Activated T-cell treated with anti-CD3 and anti-CD28 coated beads, Interleukin-2, amount 50 U/mL, for 4 hours (primary cell): ENCODE measurements at regions not wholly inside any gene's neighbourhood (a gene's known extent, or its start where the extent isn't known, plus 50 kb on each side); places are given as distances from the start of the nearest gene placed in this dataset.
"Not testable (repeated sequence)": the region's sequence is repeated elsewhere in the genome, so short reads cannot be mapped to it uniquely, and the experiment has no call there.

ENCODE experiments used
- ATAC-seq, 2 donors: fragments of 200-7000 bp; cut with Tn5 transposase; one replicate each; pipeline ENCODE4 v1.10.0; 2021
- DNase-seq: peaks from one replicate; pipeline ENCODE4 v3.0.0-alpha.2; 2020
- H3K27me3 Mint-ChIP-seq: one replicate; pipeline ENCODE4 v1.8.0; 2021; ENCODE audit warnings: low read depth, mixed read lengths
- H3K36me3 Mint-ChIP-seq: one replicate; pipeline ENCODE4 v1.8.0; 2022; ENCODE audit warnings: mixed read lengths; ENCODE audit not compliant: insufficient read depth
- H3K4me1 Mint-ChIP-seq: one replicate; pipeline ENCODE4 v1.8.0; 2021; ENCODE audit warnings: low read depth, mixed read lengths
- H3K4me3 Mint-ChIP-seq: one replicate; pipeline ENCODE4 v1.8.0; 2021; ENCODE audit warnings: mild to moderate bottlenecking, moderate library complexity, mixed read lengths
- H3K9me3 Mint-ChIP-seq: one replicate; pipeline ENCODE4 v1.8.0; 2021; ENCODE audit warnings: mixed read lengths

GRCh38 chr4:99763635-99764101 is 53.0 kb upstream of the DAPP1 start:
- no peak overlapping the region for H3K4me3 Mint-ChIP-seq
- H3K27me3 Mint-ChIP-seq = no peaks in the 10 kb centered on the region
- H3K9me3 Mint-ChIP-seq = no peaks in the 10 kb centered on the region
- DNase-seq (no peak), ATAC-seq (peak; percentile 83 to 85)
- H3K36me3 Mint-ChIP-seq = no peaks in the 10 kb centered on the region
- peaks cover 20% of the 10 kb centered on the region for H3K4me1 Mint-ChIP-seq

GRCh38 chr4:99762728-99763127 is 53.9 kb upstream of the DAPP1 start:
- peaks cover 20% of the 10 kb centered on the region for H3K4me1 Mint-ChIP-seq
- ATAC-seq (no peak), DNase-seq (no peak)
- no peaks in the 10 kb centered on the region for H3K27me3 Mint-ChIP-seq
- H3K36me3 Mint-ChIP-seq = no peaks in the 10 kb centered on the region
- H3K4me3 Mint-ChIP-seq = no peak overlapping the region
- H3K9me3 Mint-ChIP-seq = no peaks in the 10 kb centered on the region

GRCh38 chr4:99759988-99760387 is 56.6 kb upstream of the DAPP1 start:
- ATAC-seq (peak; percentile 50 to 62), DNase-seq (no peak)
- H3K36me3 Mint-ChIP-seq = no peaks in the 10 kb centered on the region
- H3K4me3 Mint-ChIP-seq = no peak overlapping the region
- H3K4me1 Mint-ChIP-seq = peaks cover 29% of the 10 kb centered on the region
- no peaks in the 10 kb centered on the region for H3K9me3 Mint-ChIP-seq
- peaks cover 2% of the 10 kb centered on the region for H3K27me3 Mint-ChIP-seq

- DNase-seq = no peak
- peaks cover 2% of the 10 kb centered on the region for H3K27me3 Mint-ChIP-seq
- no peak overlapping the region for H3K4me3 Mint-ChIP-seq
- no peaks in the 10 kb centered on the region for H3K9me3 Mint-ChIP-seq
- ATAC-seq = no peak
- H3K4me1 Mint-ChIP-seq = peaks cover 29% of the 10 kb centered on the region
- no peaks in the 10 kb centered on the region for H3K36me3 Mint-ChIP-seq
These were observed 57.2 kb upstream of the DAPP1 start for GRCh38 chr4:99759346-99759984.

- ATAC-seq (peak; percentile 50 to 63), DNase-seq (no peak)
- Mint-ChIP-seq H3K9me3 (no peaks in the 10 kb centered on the region), H3K4me3 (no peak overlapping the region), H3K27me3 (peaks cover 5% of the 10 kb centered on the region), H3K4me1 (peaks cover 19% of the 10 kb centered on the region), H3K36me3 (no peaks in the 10 kb centered on the region)
These were observed 61.2 kb upstream of the DAPP1 start for GRCh38 chr4:99755223-99755944.

GRCh38 chr4:99754756-99755155 is 61.9 kb upstream of the DAPP1 start:
- DNase-seq (no peak), ATAC-seq (no peak)
- Mint-ChIP-seq H3K4me3 (no peak overlapping the region), H3K27me3 (peaks cover 5% of the 10 kb centered on the region), H3K36me3 (no peaks in the 10 kb centered on the region), H3K4me1 (peaks cover 14% of the 10 kb centered on the region), H3K9me3 (no peaks in the 10 kb centered on the region)

- Mint-ChIP-seq H3K27me3 (peaks cover 5% of the 10 kb centered on the region), H3K36me3 (no peaks in the 10 kb centered on the region), H3K9me3 (no peaks in the 10 kb centered on the region), H3K4me3 (no peak overlapping the region), H3K4me1 (peaks cover 9% of the 10 kb centered on the region)
- ATAC-seq = no peak
- no peak for DNase-seq
These were observed 62.7 kb upstream of the DAPP1 start for GRCh38 chr4:99753931-99754330.

- Mint-ChIP-seq H3K4me3 (no peak overlapping the region), H3K27me3 (peaks cover 10% of the 10 kb centered on the region), H3K36me3 (no peaks in the 10 kb centered on the region), H3K9me3 (no peaks in the 10 kb centered on the region), H3K4me1 (no peaks in the 10 kb centered on the region)
- no peak for ATAC-seq
- DNase-seq = no peak
These were observed 66.9 kb upstream of the DAPP1 start for GRCh38 chr4:99749445-99750391.

GRCh38 chr4:99746443-99746842 is 70.2 kb upstream of the DAPP1 start:
- no peaks in the 10 kb centered on the region for H3K36me3 Mint-ChIP-seq
- H3K9me3 Mint-ChIP-seq = no peaks in the 10 kb centered on the region
- H3K4me3 Mint-ChIP-seq = no peak overlapping the region
- ATAC-seq (no peak), DNase-seq (no peak)
- H3K4me1 Mint-ChIP-seq = no peaks in the 10 kb centered on the region
- H3K27me3 Mint-ChIP-seq = peaks cover 11% of the 10 kb centered on the region

- ATAC-seq = no peak
- Mint-ChIP-seq H3K27me3 (peaks cover 13% of the 10 kb centered on the region), H3K36me3 (no peaks in the 10 kb centered on the region), H3K9me3 (peaks cover 5% of the 10 kb centered on the region), H3K4me3 (no peak overlapping the region), H3K4me1 (no peaks in the 10 kb centered on the region)
- DNase-seq = no peak
These were observed 79.2 kb upstream of the C4orf54 start for GRCh38 chr4:99736846-99737245.

- ATAC-seq (no peak), DNase-seq (no peak)
- H3K27me3 Mint-ChIP-seq = peaks cover 12% of the 10 kb centered on the region
- no peaks in the 10 kb centered on the region for H3K36me3 Mint-ChIP-seq
- no peak overlapping the region for H3K4me3 Mint-ChIP-seq
- peaks cover 5% of the 10 kb centered on the region for H3K9me3 Mint-ChIP-seq
- no peaks in the 10 kb centered on the region for H3K4me1 Mint-ChIP-seq
These were observed 78.2 kb upstream of the C4orf54 start for GRCh38 chr4:99735822-99736221.

- no peak overlapping the region for H3K4me3 Mint-ChIP-seq
- no peaks in the 10 kb centered on the region for H3K36me3 Mint-ChIP-seq
- DNase-seq (no peak), ATAC-seq (no peak)
- peaks cover 5% of the 10 kb centered on the region for H3K9me3 Mint-ChIP-seq
- H3K27me3 Mint-ChIP-seq = peaks cover 8% of the 10 kb centered on the region
- no peaks in the 10 kb centered on the region for H3K4me1 Mint-ChIP-seq
These were observed 77.1 kb upstream of the C4orf54 start for GRCh38 chr4:99734583-99735322.

GRCh38 chr4:99733455-99733854 is 75.8 kb upstream of the C4orf54 start:
- ATAC-seq, DNase-seq, H3K4me3 Mint-ChIP-seq, H3K27me3 Mint-ChIP-seq, H3K36me3 Mint-ChIP-seq, H3K9me3 Mint-ChIP-seq, H3K4me1 Mint-ChIP-seq: not testable (repeated sequence)

- no peak for ATAC-seq
- Mint-ChIP-seq H3K9me3 (no peaks in the 10 kb centered on the region), H3K4me1 (no peaks in the 10 kb centered on the region), H3K36me3 (no peaks in the 10 kb centered on the region), H3K27me3 (peaks cover 4% of the 10 kb centered on the region), H3K4me3 (no peak overlapping the region)
- no peak for DNase-seq
These were observed 71.6 kb upstream of the C4orf54 start for GRCh38 chr4:99729186-99729585.
